Prostate gland (tissue), 2 donors: ENCODE measurements at regions not wholly inside any gene's neighbourhood (a gene's known extent, or its start where the extent isn't known, plus 50 kb on each side); places are given as distances from the start of the nearest gene placed in this dataset.

Source experiments
- CTCF ChIP-seq, 4 experiments: fragments of 200-600 bp in 2 of 4; fragments of 450-650 bp in 2 of 4; sonication (generic) in 2 of 4; IDR thresholded peaks; 1 replicate in 3 of 4; 2 replicates in 1 of 4; pipeline ENCODE4 v1.5.1; 2016 to 2019; ENCODE audit warnings: antibody characterized with exemption in 4 of 4, mild to moderate bottlenecking in 2 of 4, moderate library complexity in 2 of 4
- POLR2A ChIP-seq: fragments of 450-650 bp; IDR thresholded peaks from one replicate; pipeline ENCODE4 v1.6.1; 2016; ENCODE audit warnings: antibody characterized with exemption, mild to moderate bottlenecking

GRCh38 chr18:14912967-14913366, 165.0 kb downstream of the ANKRD30B start:
- TF ChIP-seq CTCF (IDR thresholded peaks at IDR 0.05) (no peak), POLR2A (no peak)
